Hepatocyte (in vitro differentiated cells): ENCODE measurements at regions not wholly inside any gene's neighbourhood (a gene's known extent, or its start where the extent isn't known, plus 50 kb on each side); places are given as distances from the start of the nearest gene placed in this dataset.
"Not testable (repeated sequence)": the region's sequence is repeated elsewhere in the genome, so short reads cannot be mapped to it uniquely, and the experiment has no call there.

Experiments used
- DNase-seq: peaks from one replicate; pipeline ENCODE4 v3.0.0-alpha.2; 2016; ENCODE audit warnings: low spot score
- H2AFZ ChIP-seq: fragments of 200-600 bp; sonication (generic); 2 replicates; pipeline ENCODE4 v1.6.0; 2016; ENCODE audit warnings: antibody characterized with exemption, mild to moderate bottlenecking
- H3K27ac ChIP-seq: fragments of 200-600 bp; sonication (generic); 2 replicates; pipeline ENCODE4 v1.5.1; 2016; ENCODE audit warnings: mild to moderate bottlenecking
- H3K27me3 ChIP-seq: fragments of 200-600 bp; sonication (generic); 2 replicates; pipeline ENCODE4 v1.6.1; 2016
- H3K36me3 ChIP-seq: fragments of 200-600 bp; sonication (generic); replicated peaks from 2 replicates; pipeline ENCODE4 v1.5.1; 2016; ENCODE audit warnings: low read depth; ENCODE audit not compliant: insufficient read depth
- H3K4me1 ChIP-seq: fragments of 200-600 bp; sonication (generic); 2 replicates; pipeline ENCODE4 v1.5.1; 2016; ENCODE audit warnings: mild to moderate bottlenecking, moderate library complexity; ENCODE audit not compliant: insufficient read depth
- H3K4me2 ChIP-seq: fragments of 200-600 bp; sonication (generic); 2 replicates; pipeline ENCODE4 v1.6.0; 2016
- H3K4me3 ChIP-seq: fragments of 200-600 bp; sonication (generic); 2 replicates; pipeline ENCODE4 v1.5.1; 2016; ENCODE audit warnings: mild to moderate bottlenecking
- H3K79me2 ChIP-seq: fragments of 200-600 bp; sonication (generic); 2 replicates; pipeline ENCODE4 v1.6.0; 2017; ENCODE audit warnings: mild to moderate bottlenecking
- H3K9me2 ChIP-seq: fragments of 200-600 bp; sonication (generic); replicated peaks from 2 replicates; pipeline ENCODE4 v1.6.0; 2017; ENCODE audit warnings: mild to moderate bottlenecking; ENCODE audit not compliant: insufficient read depth
- H3K9me3 ChIP-seq: fragments of 200-600 bp; sonication (generic); 2 replicates; pipeline ENCODE4 v1.5.1; 2016; ENCODE audit warnings: low read depth, mild to moderate bottlenecking
- H4K20me1 ChIP-seq: fragments of 200-600 bp; sonication (generic); 2 replicates; pipeline ENCODE4 v1.6.0; 2016; ENCODE audit warnings: mild to moderate bottlenecking; ENCODE audit not compliant: insufficient read depth, poor library complexity, severe bottlenecking
- EZH2 ChIP-seq: fragments of 200-600 bp; sonication (generic); IDR thresholded peaks from 2 replicates; pipeline ENCODE4 v1.6.1; 2016; ENCODE audit warnings: antibody characterized with exemption, mild to moderate bottlenecking, borderline replicate concordance
- EZH2phosphoT487 ChIP-seq: fragments of 200-600 bp; sonication (generic); IDR thresholded peaks from one replicate; pipeline ENCODE4 v1.6.1; 2018; ENCODE audit warnings: antibody characterized with exemption, mild to moderate bottlenecking, low read depth, moderate library complexity; ENCODE audit not compliant: unreplicated experiment, severe bottlenecking
- WGBS: methylation state at CpG from one replicate; pipeline ENCODE4 v1.1.6; 2016; ENCODE audit warnings: low lambda C conversion rate; ENCODE audit errors: missing lambda C conversion rate; 5-methylcytosine and 5-hydroxymethylcytosine counted together
- TF ChIP-seq, protein P1 (sequence below): fragments of 200-600 bp; sonication (generic); IDR thresholded peaks from 2 replicates; pipeline ENCODE4 v1.5.1; 2016; ENCODE audit warnings: antibody characterized with exemption, mild to moderate bottlenecking; ENCODE audit not compliant: poor library complexity

DNA sequence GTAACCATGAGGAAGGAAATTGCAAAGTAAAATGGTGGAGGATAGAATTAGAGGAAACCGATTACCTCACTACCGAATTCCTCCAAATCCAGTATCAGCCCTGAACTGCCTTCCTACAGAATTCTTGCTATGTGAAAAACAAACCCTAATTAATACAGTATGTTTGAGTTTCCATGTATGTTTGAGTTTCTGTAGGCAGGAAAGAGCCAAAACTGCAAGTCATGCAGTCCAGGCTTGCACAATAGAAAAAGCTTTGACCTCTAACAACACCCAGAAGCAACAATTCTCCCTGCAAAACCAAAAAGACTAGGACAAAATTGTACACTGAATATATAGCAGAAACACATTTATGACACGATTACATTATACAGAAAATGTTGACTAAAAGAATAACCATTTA is 614.8 kb downstream of the DIPK2A start:
- Histone ChIP-seq H3K4me1 (no peaks in the 10 kb centered on the region), H2AFZ (no peak overlapping the region), H3K9me2 (no peaks in the 10 kb centered on the region), H3K79me2 (no peaks in the 10 kb centered on the region), H3K36me3 (no peaks in the 10 kb centered on the region), H3K27ac (peak overlapping the region; percentile 34), H3K4me3 (no peak overlapping the region), H3K27me3 (no peaks in the 10 kb centered on the region), H3K9me3 (no peaks in the 10 kb centered on the region), H4K20me1 (no peaks in the 10 kb centered on the region), H3K4me2 (no peak overlapping the region)
- WGBS: 90% methylated on average over 3 of the region's 3 CpGs
- TF ChIP-seq EZH2phosphoT487 (no peak), EZH2 (no peak)
- TF ChIP-seq, protein P1, sequence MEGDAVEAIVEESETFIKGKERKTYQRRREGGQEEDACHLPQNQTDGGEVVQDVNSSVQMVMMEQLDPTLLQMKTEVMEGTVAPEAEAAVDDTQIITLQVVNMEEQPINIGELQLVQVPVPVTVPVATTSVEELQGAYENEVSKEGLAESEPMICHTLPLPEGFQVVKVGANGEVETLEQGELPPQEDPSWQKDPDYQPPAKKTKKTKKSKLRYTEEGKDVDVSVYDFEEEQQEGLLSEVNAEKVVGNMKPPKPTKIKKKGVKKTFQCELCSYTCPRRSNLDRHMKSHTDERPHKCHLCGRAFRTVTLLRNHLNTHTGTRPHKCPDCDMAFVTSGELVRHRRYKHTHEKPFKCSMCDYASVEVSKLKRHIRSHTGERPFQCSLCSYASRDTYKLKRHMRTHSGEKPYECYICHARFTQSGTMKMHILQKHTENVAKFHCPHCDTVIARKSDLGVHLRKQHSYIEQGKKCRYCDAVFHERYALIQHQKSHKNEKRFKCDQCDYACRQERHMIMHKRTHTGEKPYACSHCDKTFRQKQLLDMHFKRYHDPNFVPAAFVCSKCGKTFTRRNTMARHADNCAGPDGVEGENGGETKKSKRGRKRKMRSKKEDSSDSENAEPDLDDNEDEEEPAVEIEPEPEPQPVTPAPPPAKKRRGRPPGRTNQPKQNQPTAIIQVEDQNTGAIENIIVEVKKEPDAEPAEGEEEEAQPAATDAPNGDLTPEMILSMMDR: no peak
- no peak for DNase-seq

DNA sequence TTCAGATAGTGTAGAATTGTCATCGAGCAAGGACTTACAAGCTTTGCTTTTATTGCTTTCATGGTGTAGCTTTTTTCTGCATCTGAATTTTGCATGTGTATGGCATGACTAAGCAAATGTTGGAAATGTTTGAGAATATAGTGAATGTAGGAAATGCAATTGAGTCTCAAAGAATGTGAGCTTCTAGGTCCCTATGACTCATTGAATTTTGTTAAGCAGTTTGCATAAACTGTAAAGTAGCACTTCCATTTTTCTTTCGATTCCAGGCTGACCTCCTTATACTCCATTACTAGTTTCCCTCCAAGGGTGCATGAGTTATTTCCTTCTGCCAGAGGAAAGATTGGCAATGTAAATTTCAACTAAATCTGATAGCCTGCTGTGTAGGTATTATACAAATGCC is 619.2 kb downstream of the DIPK2A start:
- no peak overlapping the region for H3K27ac ChIP-seq
- H3K4me3 ChIP-seq: no peak overlapping the region
- no peaks in the 10 kb centered on the region for H3K4me1 ChIP-seq
- H3K79me2 ChIP-seq: no peaks in the 10 kb centered on the region
- no peaks in the 10 kb centered on the region for H3K9me3 ChIP-seq
- no peaks in the 10 kb centered on the region for H4K20me1 ChIP-seq
- no peak overlapping the region for H3K4me2 ChIP-seq
- H3K9me2 ChIP-seq: no peaks in the 10 kb centered on the region
- no peak overlapping the region for H2AFZ ChIP-seq
- TF ChIP-seq, protein P1: no peak
- TF ChIP-seq EZH2: no peak
- TF ChIP-seq EZH2phosphoT487: no peak
- H3K36me3 ChIP-seq: no peaks in the 10 kb centered on the region
- DNase-seq: peak; percentile 5
- no peaks in the 10 kb centered on the region for H3K27me3 ChIP-seq
- 59% methylated on average over 2 of the region's 2 CpGs for WGBS

DNA sequence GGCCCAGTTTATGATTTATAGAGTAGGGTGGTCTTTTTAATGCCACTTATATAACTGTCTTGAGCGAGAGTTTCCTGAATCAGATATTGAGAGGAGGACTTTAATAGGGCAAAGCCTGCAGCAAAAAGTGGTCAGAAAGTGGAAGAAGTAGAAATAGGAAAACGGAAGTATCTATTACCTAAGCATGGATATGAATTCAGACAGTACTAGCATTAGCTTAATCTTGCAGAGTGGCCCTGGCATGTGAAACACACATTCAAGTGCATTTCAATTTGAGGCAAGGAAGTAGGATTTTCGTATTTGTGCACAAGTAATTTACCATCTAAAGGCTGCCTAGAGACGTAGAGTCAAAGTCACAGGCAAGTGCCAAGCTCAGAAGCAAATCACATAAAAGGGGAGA is 622.3 kb downstream of the DIPK2A start:
- no peak overlapping the region for H3K4me3 ChIP-seq
- no peak overlapping the region for H2AFZ ChIP-seq
- H3K79me2 ChIP-seq: no peaks in the 10 kb centered on the region
- no peaks in the 10 kb centered on the region for H3K4me1 ChIP-seq
- no peaks in the 10 kb centered on the region for H3K27me3 ChIP-seq
- H3K4me2 ChIP-seq: no peak overlapping the region
- H3K9me2 ChIP-seq: no peaks in the 10 kb centered on the region
- TF ChIP-seq, protein P1: no peak
- TF ChIP-seq EZH2 (no peak), EZH2phosphoT487 (no peak)
- no peaks in the 10 kb centered on the region for H4K20me1 ChIP-seq
- no peak overlapping the region for H3K27ac ChIP-seq
- H3K36me3 ChIP-seq: no peaks in the 10 kb centered on the region
- DNase-seq: no peak
- no peaks in the 10 kb centered on the region for H3K9me3 ChIP-seq
- 82% methylated on average over 4 of the region's 4 CpGs for WGBS

DNA sequence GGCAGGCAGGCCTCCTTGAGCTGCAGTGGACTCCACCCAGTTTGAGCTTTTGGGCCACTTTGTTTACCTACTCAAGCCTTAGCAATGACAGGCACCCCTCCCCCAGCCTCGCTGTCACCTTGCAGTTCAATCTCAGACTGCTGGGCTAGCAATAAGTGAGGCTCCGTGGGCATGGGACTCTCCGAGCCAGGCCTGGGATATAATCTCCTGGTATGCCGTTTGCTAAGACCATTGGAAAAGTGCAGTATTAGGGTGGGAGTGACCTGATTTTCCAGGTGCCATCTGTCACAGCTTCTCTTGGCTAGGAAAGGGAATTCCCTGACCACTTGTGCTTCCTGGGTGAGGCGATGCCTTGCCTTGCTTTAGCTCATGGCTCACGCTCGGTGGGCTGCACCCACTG is 648.6 kb downstream of the DIPK2A start:
- H3K4me3 ChIP-seq, H3K27ac ChIP-seq, H3K36me3 ChIP-seq, DNase-seq, H2AFZ ChIP-seq, H3K4me2 ChIP-seq, H3K27me3 ChIP-seq, H3K79me2 ChIP-seq, H3K4me1 ChIP-seq, H3K9me3 ChIP-seq, H4K20me1 ChIP-seq, H3K9me2 ChIP-seq: not testable (repeated sequence)
- 91% methylated on average over 7 of the region's 7 CpGs for WGBS
